Suprapubic skin (tissue), 4 donors: ENCODE measurements at regions not wholly inside any gene's neighbourhood (a gene's known extent, or its start where the extent isn't known, plus 50 kb on each side); places are given as distances from the start of the nearest gene placed in this dataset.

Experiments
- DNase-seq, 2 donors: peaks; one replicate each; pipeline ENCODE4 v3.0.0-alpha.2; 2019; ENCODE audit warnings: low spot score in 2 of 2
- H3K27ac ChIP-seq: fragments of 200-600 bp; sonication (generic); one replicate; pipeline ENCODE4 v1.5.1; 2019
- H3K27me3 ChIP-seq: fragments of 200-600 bp; sonication (generic); one replicate; pipeline ENCODE4 v1.5.1; 2019
- H3K36me3 ChIP-seq: fragments of 200-600 bp; sonication (generic); one replicate; pipeline ENCODE4 v1.5.1; 2019
- H3K4me1 ChIP-seq: fragments of 200-600 bp; sonication (generic); one replicate; pipeline ENCODE4 v1.5.1; 2019
- H3K4me3 ChIP-seq: fragments of 200-600 bp; sonication (generic); one replicate; pipeline ENCODE4 v1.5.1; 2019; ENCODE audit warnings: mild to moderate bottlenecking
- H3K9me3 ChIP-seq: fragments of 200-600 bp; sonication (generic); one replicate; pipeline ENCODE4 v1.5.1; 2019
- CTCF ChIP-seq, 2 donors: fragments of 200-600 bp in 1 of 2; fragments of 450-650 bp in 1 of 2; sonication (generic) in 1 of 2; IDR thresholded peaks; one replicate each; pipeline ENCODE4 v1.5.1; 2016 to 2019; ENCODE audit warnings: antibody characterized with exemption in 2 of 2, mild to moderate bottlenecking in 1 of 2, moderate library complexity in 1 of 2
- EP300 ChIP-seq: sonication (generic); formaldehyde crosslinking; IDR thresholded peaks from one replicate; pipeline ENCODE4 v1.6.1; 2017; ENCODE audit warnings: antibody characterized with exemption
- POLR2A ChIP-seq, 2 donors: fragments of 450-650 bp; IDR thresholded peaks; one replicate each; pipeline ENCODE4 v1.6.1; 2017; ENCODE audit warnings: antibody characterized with exemption in 2 of 2, mild to moderate bottlenecking in 2 of 2, moderate library complexity in 2 of 2
- POLR2AphosphoS5 ChIP-seq, 3 donors: sonication (generic); formaldehyde crosslinking; IDR thresholded peaks; one replicate each; pipeline ENCODE4 v1.6.1; 2017; ENCODE audit warnings: antibody characterized with exemption in 3 of 3
- WGBS: methylation state at CpG from one replicate; pipeline ENCODE4 v1.1.5; 2018; 5-methylcytosine and 5-hydroxymethylcytosine counted together

GRCh38 chr4:34629451-34629850, 1614.9 kb downstream of the ARAP2 start:
- Histone ChIP-seq H3K27me3 (no peaks in the 10 kb centered on the region), H3K4me3 (no peak overlapping the region), H3K9me3 (no peaks in the 10 kb centered on the region), H3K4me1 (no peaks in the 10 kb centered on the region), H3K27ac (no peak overlapping the region), H3K36me3 (no peaks in the 10 kb centered on the region)
- TF ChIP-seq POLR2AphosphoS5 (IDR thresholded peaks at IDR 0.05) (no peak), EP300 (no peak), POLR2A (IDR thresholded peaks at IDR 0.05) (no peak), CTCF (IDR thresholded peaks at IDR 0.05) (no peak)
- 62% methylated on average over 2 of the region's 2 CpGs for WGBS
- DNase-seq = no peak

GRCh38 chr4:34633241-34633640, 1611.1 kb downstream of the ARAP2 start:
- no peak overlapping the region for H3K27ac ChIP-seq
- 73% methylated on average over 2 of the region's 2 CpGs for WGBS
- H3K36me3 ChIP-seq = no peaks in the 10 kb centered on the region
- H3K9me3 ChIP-seq = no peaks in the 10 kb centered on the region
- H3K27me3 ChIP-seq = no peaks in the 10 kb centered on the region
- TF ChIP-seq POLR2A (IDR thresholded peaks at IDR 0.05) (no peak), POLR2AphosphoS5 (IDR thresholded peaks at IDR 0.05) (no peak), CTCF (IDR thresholded peaks at IDR 0.05) (no peak), EP300 (no peak)
- no peak for DNase-seq
- no peaks in the 10 kb centered on the region for H3K4me1 ChIP-seq
- no peak overlapping the region for H3K4me3 ChIP-seq

- WGBS = 89% methylated on average over 2 of the region's 2 CpGs
- no peak for TF ChIP-seq CTCF (IDR thresholded peaks at IDR 0.05)
- TF ChIP-seq POLR2AphosphoS5 (IDR thresholded peaks at IDR 0.05) = no peak
- no peak for TF ChIP-seq EP300
- TF ChIP-seq POLR2A (IDR thresholded peaks at IDR 0.05) = no peak
- DNase-seq = no peak
- H3K36me3 ChIP-seq = no peaks in the 10 kb centered on the region
- no peaks in the 10 kb centered on the region for H3K4me1 ChIP-seq
- no peak overlapping the region for H3K4me3 ChIP-seq
- no peaks in the 10 kb centered on the region for H3K9me3 ChIP-seq
- H3K27ac ChIP-seq = no peak overlapping the region
- no peaks in the 10 kb centered on the region for H3K27me3 ChIP-seq
Measured at GRCh38 chr4:34636623-34637022, 1607.7 kb downstream of the ARAP2 start.

DNA sequence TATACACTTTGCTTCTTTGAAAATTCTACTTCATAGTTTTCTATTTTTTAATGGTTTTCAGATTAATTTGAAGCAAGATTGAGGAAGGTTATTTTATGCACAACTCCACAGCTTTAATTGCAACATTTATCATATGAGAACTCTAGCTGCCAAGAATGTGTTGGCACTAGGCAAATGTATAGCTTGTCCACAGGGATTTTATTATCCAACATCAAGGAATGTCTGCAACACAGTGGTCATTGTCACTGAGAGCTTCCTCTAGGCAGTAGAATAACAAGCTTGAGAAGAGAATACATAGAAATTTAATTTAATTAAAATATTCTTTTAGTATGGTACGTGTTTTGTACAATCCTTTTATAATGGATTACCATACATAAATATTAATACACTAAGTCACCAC, 1600.8 kb downstream of the ARAP2 start:
- Histone ChIP-seq H3K36me3 (no peaks in the 10 kb centered on the region), H3K27me3 (no peaks in the 10 kb centered on the region), H3K27ac (no peak overlapping the region), H3K4me1 (no peaks in the 10 kb centered on the region), H3K9me3 (no peaks in the 10 kb centered on the region), H3K4me3 (no peak overlapping the region)
- TF ChIP-seq POLR2A (IDR thresholded peaks at IDR 0.05) (no peak), EP300 (no peak), CTCF (IDR thresholded peaks at IDR 0.05) (no peak), POLR2AphosphoS5 (IDR thresholded peaks at IDR 0.05) (no peak)
- no peak for DNase-seq
- WGBS = 50% methylated on average over 1 of the region's 1 CpG

- Histone ChIP-seq H3K4me1 (no peaks in the 10 kb centered on the region), H3K4me3 (no peak overlapping the region), H3K27ac (no peak overlapping the region), H3K36me3 (no peaks in the 10 kb centered on the region), H3K9me3 (no peaks in the 10 kb centered on the region), H3K27me3 (no peaks in the 10 kb centered on the region)
- 80% methylated on average over 4 of the region's 4 CpGs for WGBS
- TF ChIP-seq POLR2A (IDR thresholded peaks at IDR 0.05) = no peak
- no peak for TF ChIP-seq EP300
- no peak for TF ChIP-seq POLR2AphosphoS5 (IDR thresholded peaks at IDR 0.05)
- no peak for TF ChIP-seq CTCF (IDR thresholded peaks at IDR 0.05)
- no peak for DNase-seq
Measured at GRCh38 chr4:34644579-34645115, 1599.7 kb downstream of the ARAP2 start.
